IMR-90 (cell line): ENCODE measurements at regions not wholly inside any gene's neighbourhood (a gene's known extent, or its start where the extent isn't known, plus 50 kb on each side); places are given as distances from the start of the nearest gene placed in this dataset.

ENCODE experiments used
- ATAC-seq: fragments of 200-7000 bp; cut with Tn5 transposase; 2 replicates; pipeline ENCODE4 v1.9.1; 2020; ENCODE audit warnings: low read depth, mild to moderate bottlenecking, moderate library complexity
- BruUV-seq: library from RNA; stranded (reverse); fragments of 400-500 nt; replicated peaks from 2 replicates; lab custom pipeline; 2021; lab: Mats Ljungman, UMichigan
- CTCF ChIA-PET: fragments of 300-600 bp; formaldehyde crosslinking; extraction: SDS; loops from one replicate; lab custom pipeline; 2021; ENCODE audit warnings: antibody characterized with exemption; lab: Yijun Ruan, JAX
- POLR2A ChIA-PET: fragments of 300-600 bp; sonication (Branson Sonifier 250); formaldehyde crosslinking; loops from one replicate; lab custom pipeline; 2022; ENCODE audit warnings: antibody characterized with exemption; ENCODE audit not compliant: unreplicated experiment; lab: Charles Lee
- DNase-seq: peaks from one replicate; pipeline ENCODE4 v3.0.0; 2013
- H2AFZ ChIP-seq: replicated peaks from 2 replicates; pipeline ENCODE3; 2013; ENCODE audit warnings: low read length, mild to moderate bottlenecking; ENCODE audit not compliant: poor library complexity
- H2AK5ac ChIP-seq: 2 replicates; pipeline ENCODE4 v1.6.1; 2013; ENCODE audit warnings: low read depth, low read length, inconsistent platforms
- H2AK9ac ChIP-seq: replicated peaks from 2 replicates; pipeline ENCODE3; 2013; ENCODE audit warnings: mild to moderate bottlenecking, low read depth, low read length, moderate library complexity; ENCODE audit not compliant: poor library complexity
- H2BK120ac ChIP-seq: 2 replicates; pipeline ENCODE4 v1.6.1; 2013; ENCODE audit warnings: low read depth, low read length, inconsistent platforms
- H2BK15ac ChIP-seq: 3 replicates; pipeline ENCODE4 v1.6.1; 2013; ENCODE audit warnings: low read depth, low read length, inconsistent platforms
- H2BK20ac ChIP-seq: 2 replicates; pipeline ENCODE4 v1.6.1; 2013; ENCODE audit warnings: low read depth, mild to moderate bottlenecking, inconsistent platforms, low read length, moderate library complexity
- H2BK5ac ChIP-seq: 2 replicates; pipeline ENCODE4 v1.6.1; 2013; ENCODE audit warnings: mild to moderate bottlenecking, low read depth, low read length, inconsistent platforms; ENCODE audit not compliant: poor library complexity, severe bottlenecking
- H3K14ac ChIP-seq: replicated peaks from 2 replicates; pipeline ENCODE4 v1.6.1; 2013; ENCODE audit warnings: low read depth, low read length, inconsistent platforms
- H3K18ac ChIP-seq: 2 replicates; pipeline ENCODE4 v1.6.1; 2013; ENCODE audit warnings: low read depth, low read length, control low read depth
- H3K23ac ChIP-seq: 2 replicates; pipeline ENCODE4 v1.6.1; 2013; ENCODE audit warnings: low read depth, low read length, inconsistent platforms
- H3K27ac ChIP-seq: 2 replicates; pipeline ENCODE4 v1.5.1; 2013; ENCODE audit warnings: mild to moderate bottlenecking, control low read depth, low read length; ENCODE audit not compliant: insufficient read depth
- H3K27me3 ChIP-seq: 2 replicates; pipeline ENCODE4 v1.6.1; 2013; ENCODE audit warnings: low read length; ENCODE audit not compliant: control insufficient read depth, insufficient read depth
- H3K36me3 ChIP-seq: 2 replicates; pipeline ENCODE4 v1.6.1; 2013; ENCODE audit warnings: low read length, mixed read lengths; ENCODE audit not compliant: control insufficient read depth, insufficient read depth
- H3K4ac ChIP-seq: 2 replicates; pipeline ENCODE4 v1.6.1; 2013; ENCODE audit warnings: low read depth, low read length, inconsistent platforms
- H3K4me1 ChIP-seq: 2 replicates; pipeline ENCODE4 v1.6.1; 2013; ENCODE audit warnings: low read length, mixed read lengths; ENCODE audit not compliant: control insufficient read depth, insufficient read depth
- H3K4me2 ChIP-seq: 2 replicates; pipeline ENCODE4 v1.6.1; 2013; ENCODE audit warnings: low read depth, mild to moderate bottlenecking, control low read depth, low read length, moderate library complexity
- H3K4me3 ChIP-seq: 2 replicates; pipeline ENCODE4 v1.5.1; 2013; ENCODE audit warnings: low read depth, mild to moderate bottlenecking, control low read depth, low read length, moderate library complexity; ENCODE audit not compliant: insufficient read depth
- H3K56ac ChIP-seq: 2 replicates; pipeline ENCODE4 v1.6.1; 2013; ENCODE audit warnings: low read length, inconsistent platforms; ENCODE audit not compliant: insufficient read depth; ENCODE audit errors: extremely low read depth
- H3K79me1 ChIP-seq, 2 experiments: 2 replicates each; pipeline ENCODE4 v1.6.1; 2013; ENCODE audit warnings: low read length in 2 of 2, inconsistent platforms in 1 of 2, low read depth in 1 of 2
- H3K9ac ChIP-seq: 2 replicates; pipeline ENCODE4 v1.6.1; 2013; ENCODE audit warnings: low read depth, low read length, control low read depth
- H3K9me1 ChIP-seq: 2 replicates; pipeline ENCODE4 v1.6.1; 2013; ENCODE audit warnings: low read length, inconsistent platforms; ENCODE audit not compliant: insufficient read depth
- H3K9me3 ChIP-seq: 2 replicates; pipeline ENCODE4 v1.6.1; 2013; ENCODE audit warnings: low read length; ENCODE audit not compliant: control insufficient read depth, insufficient read depth
- H4K20me1 ChIP-seq: 2 replicates; pipeline ENCODE4 v1.6.1; 2013; ENCODE audit warnings: low read length, inconsistent platforms; ENCODE audit not compliant: insufficient read depth
- H4K5ac ChIP-seq: 2 replicates; pipeline ENCODE4 v1.6.1; 2013; ENCODE audit warnings: mild to moderate bottlenecking, low read depth, low read length, control low read depth
- H4K8ac ChIP-seq, 2 experiments: 2 replicates each; pipeline ENCODE4 v1.6.1; 2013; ENCODE audit warnings: low read depth in 2 of 2, low read length in 2 of 2, control low read depth in 1 of 2, inconsistent platforms in 1 of 2
- H4K91ac ChIP-seq: 2 replicates; pipeline ENCODE4 v1.6.1; 2013; ENCODE audit warnings: low read depth, low read length, inconsistent platforms; ENCODE audit not compliant: insufficient read depth
- WGBS, 2 experiments: methylation state at CpG; one replicate each; pipeline versions ENCODE4 v1.1.5 to v1.1.7; 2013; ENCODE audit warnings: missing lambda C conversion rate in 2 of 2; ENCODE audit not compliant: insufficient read length in 1 of 2; ENCODE audit errors: extremely low coverage in 2 of 2; 5-methylcytosine and 5-hydroxymethylcytosine counted together
- dilution Hi-C: fragments of 300-500 bp; cut with HindIII; formaldehyde crosslinking; loops from one replicate; pipeline ENCODE4 v1.14.3; 2018; ENCODE audit warnings: low sequenced_read_pairs; ENCODE audit not compliant: unreplicated experiment
- in situ Hi-C: fragments of 300-500 bp; cut with MboI; formaldehyde crosslinking; loops from 3 replicates; pipeline ENCODE4 v1.14.3; 2019; ENCODE audit warnings: low sequenced_read_pairs, inconsistent platforms, mixed read lengths
- intact Hi-C: fragments of 100-400 bp; cut with micrococcal nuclease; formaldehyde crosslinking; loops from 2 replicates; pipeline ENCODE4 v1.10.0; 2022
- TF ChIP-seq, protein P1 (sequence below): fragments of 150-350 bp; IDR thresholded peaks from 2 replicates; pipeline ENCODE4 v1.6.1; 2017; ENCODE audit warnings: mild to moderate bottlenecking, antibody characterized with exemption, low read length, low read depth

- H3K4me3 ChIP-seq = no peak overlapping the region
- H2AK5ac ChIP-seq = no peak overlapping the region
- no peak overlapping the region for H2BK15ac ChIP-seq
- in situ Hi-C loops = no loop called here
- H3K27ac ChIP-seq = no peak overlapping the region
- ChIA-PET CTCF (no interaction called here), POLR2A (interaction anchor here (0.6 kb wide), 1 partner anchor 759 kb away, joined by 3 read pairs; no protein-coding TSS in a partner anchor)
- no peak overlapping the region for H2BK120ac ChIP-seq
- WGBS, 2 experiments = no CpG with 5 or more reads among the region's 5 CpGs
- H2AFZ ChIP-seq = no peak overlapping the region
- H3K79me1 ChIP-seq = no peaks in the 10 kb centered on the region
- peaks cover 5% of the 10 kb centered on the region for H3K9me1 ChIP-seq
- no peak overlapping the region for H3K4me2 ChIP-seq
- H3K23ac ChIP-seq = no peak overlapping the region
- no peak overlapping the region for H4K8ac ChIP-seq
- DNase-seq = no peak
- H3K9ac ChIP-seq = no peak overlapping the region
- H3K9me3 ChIP-seq = no peaks in the 10 kb centered on the region
- no peak overlapping the region for H2BK20ac ChIP-seq
- no peak overlapping the region for H2AK9ac ChIP-seq
- dilution Hi-C loops = loop anchor here (25.0 kb wide), 1 partner anchor 335 kb away; no protein-coding TSS in a partner anchor
- H4K91ac ChIP-seq = no peak overlapping the region
- no peak overlapping the region for H3K18ac ChIP-seq
- no peaks in the 10 kb centered on the region for H3K36me3 ChIP-seq
- TF ChIP-seq, protein P1, sequence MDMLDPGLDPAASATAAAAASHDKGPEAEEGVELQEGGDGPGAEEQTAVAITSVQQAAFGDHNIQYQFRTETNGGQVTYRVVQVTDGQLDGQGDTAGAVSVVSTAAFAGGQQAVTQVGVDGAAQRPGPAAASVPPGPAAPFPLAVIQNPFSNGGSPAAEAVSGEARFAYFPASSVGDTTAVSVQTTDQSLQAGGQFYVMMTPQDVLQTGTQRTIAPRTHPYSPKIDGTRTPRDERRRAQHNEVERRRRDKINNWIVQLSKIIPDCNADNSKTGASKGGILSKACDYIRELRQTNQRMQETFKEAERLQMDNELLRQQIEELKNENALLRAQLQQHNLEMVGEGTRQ = no peak
- no TSS peak for BruUV-seq
- intact Hi-C loops = no loop called here
- no peak overlapping the region for H3K56ac ChIP-seq
- no peak overlapping the region for H4K5ac ChIP-seq
- H3K4me1 ChIP-seq = peaks cover 7% of the 10 kb centered on the region
- no peak overlapping the region for H3K4ac ChIP-seq
- no peak overlapping the region for H3K14ac ChIP-seq
- no peaks in the 10 kb centered on the region for H3K27me3 ChIP-seq
- H2BK5ac ChIP-seq = no peak overlapping the region
- no peak for ATAC-seq
- H4K20me1 ChIP-seq = no peaks in the 10 kb centered on the region
Measured at GRCh38 chr20:4597215-4597614, 89.0 kb upstream of the PRNP start.
